A673 (cell line): ENCODE measurements at regions not wholly inside any gene's neighbourhood (a gene's known extent, or its start where the extent isn't known, plus 50 kb on each side); places are given as distances from the start of the nearest gene placed in this dataset.

Source experiments
- BruUV-seq: library from RNA; stranded (reverse); fragments of 400-500 nt; replicated peaks from 2 replicates; lab custom pipeline; 2021; lab: Mats Ljungman, UMichigan
- CTCF ChIA-PET: fragments of 300-600 bp; sonication (Branson Sonifier 250); formaldehyde crosslinking; loops from one replicate; lab custom pipeline; 2022; ENCODE audit warnings: antibody characterized with exemption; lab: Charles Lee
- POLR2A ChIA-PET: fragments of 300-600 bp; sonication (Branson Sonifier 250); formaldehyde crosslinking; loops from one replicate; lab custom pipeline; 2022; ENCODE audit warnings: antibody characterized with exemption; ENCODE audit not compliant: low non-redundant PET; lab: Charles Lee
- DNase-seq: peaks from one replicate; pipeline ENCODE4 v3.0.0-alpha.2; 2015; ENCODE audit warnings: low spot score
- H3K27ac ChIP-seq: fragments of 200-600 bp; sonication (generic); 2 replicates; pipeline ENCODE4 v1.5.1; 2016; ENCODE audit warnings: mixed run types, low read depth, mild to moderate bottlenecking, mixed read lengths, antibody characterized with exemption, low read length; ENCODE audit not compliant: poor library complexity, severe bottlenecking
- H3K27me3 ChIP-seq: fragments of 200-600 bp; sonication (generic); replicated peaks from 2 replicates; pipeline ENCODE4 v1.6.1; 2017; ENCODE audit warnings: mixed run types, low read depth, mild to moderate bottlenecking, mixed read lengths, antibody characterized with exemption, low read length; ENCODE audit not compliant: insufficient read depth, poor library complexity
- H3K36me3 ChIP-seq: fragments of 200-600 bp; sonication (generic); 2 replicates; pipeline ENCODE4 v1.6.1; 2016; ENCODE audit warnings: mixed run types, mild to moderate bottlenecking, mixed read lengths, antibody characterized with exemption, low read length; ENCODE audit not compliant: insufficient read depth, poor library complexity, severe bottlenecking
- H3K4me1 ChIP-seq: fragments of 200-600 bp; sonication (generic); 2 replicates; pipeline ENCODE4 v1.6.1; 2017; ENCODE audit warnings: mixed run types, mild to moderate bottlenecking, mixed read lengths, antibody characterized with exemption, low read length; ENCODE audit not compliant: insufficient read depth, poor library complexity, severe bottlenecking
- H3K4me3 ChIP-seq: fragments of 200-600 bp; sonication (generic); 2 replicates; pipeline ENCODE4 v1.5.1; 2016; ENCODE audit warnings: low read depth, mixed run types, mild to moderate bottlenecking, mixed read lengths, low read length; ENCODE audit not compliant: poor library complexity, severe bottlenecking
- H3K9me3 ChIP-seq: fragments of 200-600 bp; sonication (generic); 2 replicates; pipeline ENCODE4 v1.6.1; 2016; ENCODE audit warnings: mixed run types, low read depth, mild to moderate bottlenecking, mixed read lengths, antibody characterized with exemption, low read length; ENCODE audit not compliant: poor library complexity, severe bottlenecking
- CTCF ChIP-seq: fragments of 300-800, 200-600 bp; sonication (generic); conservative IDR thresholded peaks from 2 replicates; pipeline ENCODE4 v1.5.1; 2017; ENCODE audit warnings: low read depth, mild to moderate bottlenecking, antibody characterized with exemption, low read length, moderate library complexity, mixed read lengths
- EZH2 ChIP-seq: fragments of 200-600 bp; sonication (generic); IDR thresholded peaks from 2 replicates; pipeline ENCODE4 v1.6.1; 2017; ENCODE audit warnings: borderline replicate concordance, low read depth, mild to moderate bottlenecking, mixed read lengths, antibody characterized with exemption, low read length; ENCODE audit not compliant: poor library complexity, severe bottlenecking
- intact Hi-C: fragments of 100-400 bp; cut with micrococcal nuclease; formaldehyde crosslinking; loops from one replicate; pipeline ENCODE4 v1.10.0; 2022; ENCODE audit not compliant: unreplicated experiment

GRCh38 chr12:75592086-75592485, 80.7 kb upstream of the KRR1 start:
- no TSS peak for BruUV-seq

GRCh38 chr12:75591628-75592027, 80.2 kb upstream of the KRR1 start:
- Histone ChIP-seq H3K36me3 (no peaks in the 10 kb centered on the region), H3K4me3 (no peak overlapping the region), H3K9me3 (no peaks in the 10 kb centered on the region), H3K4me1 (peaks cover 13% of the 10 kb centered on the region), H3K27ac (no peak overlapping the region), H3K27me3 (no peaks in the 10 kb centered on the region)
- intact Hi-C loops: no loop called here
- ChIA-PET POLR2A (interaction anchor here (0.7 kb wide), 1 partner anchor 233 kb away, joined by 5 read pairs; no protein-coding TSS in a partner anchor), CTCF (no interaction called here)
- BruUV-seq: no TSS peak
- no peak for TF ChIP-seq EZH2
- no peak for TF ChIP-seq CTCF
- peak; percentile 71 for DNase-seq

More at GRCh38 chr12:75592086-75592485, 80.7 kb upstream of the KRR1 start:
- no peak for TF ChIP-seq EZH2
- TF ChIP-seq CTCF: no peak
- H3K36me3 ChIP-seq: no peaks in the 10 kb centered on the region
- no peaks in the 10 kb centered on the region for H3K9me3 ChIP-seq
- no peaks in the 10 kb centered on the region for H3K27me3 ChIP-seq
- intact Hi-C loops: no loop called here
- ChIA-PET CTCF (no interaction called here), POLR2A (interaction anchor here (0.6 to 0.7 kb wide), 3 partner anchors 9 to 233 kb away, joined by 3 to 5 read pairs (median 3); no protein-coding TSS in a partner anchor)
- no peak overlapping the region for H3K27ac ChIP-seq
- H3K4me1 ChIP-seq: peaks cover 13% of the 10 kb centered on the region
- DNase-seq: no peak
- no peak overlapping the region for H3K4me3 ChIP-seq

GRCh38 chr12:75589801-75590200, 78.4 kb upstream of the KRR1 start:
- Histone ChIP-seq H3K4me3 (no peak overlapping the region), H3K27ac (no peak overlapping the region), H3K9me3 (no peaks in the 10 kb centered on the region), H3K36me3 (no peaks in the 10 kb centered on the region), H3K27me3 (no peaks in the 10 kb centered on the region), H3K4me1 (peaks cover 13% of the 10 kb centered on the region)
- no TSS peak for BruUV-seq
- DNase-seq: no peak
- intact Hi-C loops: no loop called here
- no peak for TF ChIP-seq EZH2
- no peak for TF ChIP-seq CTCF
- POLR2A ChIA-PET: no interaction called here
- CTCF ChIA-PET: no interaction called here
